ENCODE measurements at regions not wholly inside any gene's neighbourhood (a gene's known extent, or its start where the extent isn't known, plus 50 kb on each side); places are given as distances from the start of the nearest gene placed in this dataset.
A peak's percentile ranks its signal among the peaks of the same experiment; 100 is the strongest.

DNA sequence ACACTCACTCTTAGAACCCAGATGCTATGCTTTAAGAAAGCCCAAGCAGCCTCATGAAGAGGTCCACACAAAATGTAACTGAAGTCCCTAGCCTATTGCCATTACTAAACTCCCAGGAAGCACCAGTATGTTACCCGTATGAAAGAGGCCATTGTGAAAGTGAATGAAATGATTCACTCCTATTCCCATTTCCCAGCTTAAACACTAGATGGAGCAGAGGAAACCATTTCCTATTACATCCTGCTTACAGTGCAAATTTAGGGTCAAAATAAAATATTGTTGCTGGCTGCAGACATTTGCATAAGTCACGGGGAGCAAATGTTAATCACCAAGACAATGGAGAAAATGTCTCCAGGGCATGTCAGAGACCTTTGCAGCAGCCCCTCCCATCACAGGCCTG, 989.7 kb upstream of the CRIM1 start:
- Histone ChIP-seq H3K36me3 (no peaks in the 10 kb centered on the region), H3K4me3 (no peak overlapping the region), H3K9me3 (no peaks in the 10 kb centered on the region), H3K4me1 (peaks cover 0 to 13% (median 0%) of the 10 kb centered on the region in 3 donors), H3K27ac (no peak overlapping the region), H3K27me3 (no peaks in the 10 kb centered on the region)
- WGBS, 2 donors (ENCODE audit: low coverage in 1 of 2): 21 to 44% methylated on average over 1 to 2 of the region's 2 CpGs
- TF ChIP-seq POLR2AphosphoS5 (IDR thresholded peaks at IDR 0.05): no peak
- TF ChIP-seq, protein P1, sequence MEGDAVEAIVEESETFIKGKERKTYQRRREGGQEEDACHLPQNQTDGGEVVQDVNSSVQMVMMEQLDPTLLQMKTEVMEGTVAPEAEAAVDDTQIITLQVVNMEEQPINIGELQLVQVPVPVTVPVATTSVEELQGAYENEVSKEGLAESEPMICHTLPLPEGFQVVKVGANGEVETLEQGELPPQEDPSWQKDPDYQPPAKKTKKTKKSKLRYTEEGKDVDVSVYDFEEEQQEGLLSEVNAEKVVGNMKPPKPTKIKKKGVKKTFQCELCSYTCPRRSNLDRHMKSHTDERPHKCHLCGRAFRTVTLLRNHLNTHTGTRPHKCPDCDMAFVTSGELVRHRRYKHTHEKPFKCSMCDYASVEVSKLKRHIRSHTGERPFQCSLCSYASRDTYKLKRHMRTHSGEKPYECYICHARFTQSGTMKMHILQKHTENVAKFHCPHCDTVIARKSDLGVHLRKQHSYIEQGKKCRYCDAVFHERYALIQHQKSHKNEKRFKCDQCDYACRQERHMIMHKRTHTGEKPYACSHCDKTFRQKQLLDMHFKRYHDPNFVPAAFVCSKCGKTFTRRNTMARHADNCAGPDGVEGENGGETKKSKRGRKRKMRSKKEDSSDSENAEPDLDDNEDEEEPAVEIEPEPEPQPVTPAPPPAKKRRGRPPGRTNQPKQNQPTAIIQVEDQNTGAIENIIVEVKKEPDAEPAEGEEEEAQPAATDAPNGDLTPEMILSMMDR (IDR thresholded peaks at IDR 0.05): no peak
- no peak for TF ChIP-seq POLR2A (IDR thresholded peaks at IDR 0.05)
- no peak for TF ChIP-seq EP300 (IDR thresholded peaks at IDR 0.05)
- ATAC-seq: no peak

DNA sequence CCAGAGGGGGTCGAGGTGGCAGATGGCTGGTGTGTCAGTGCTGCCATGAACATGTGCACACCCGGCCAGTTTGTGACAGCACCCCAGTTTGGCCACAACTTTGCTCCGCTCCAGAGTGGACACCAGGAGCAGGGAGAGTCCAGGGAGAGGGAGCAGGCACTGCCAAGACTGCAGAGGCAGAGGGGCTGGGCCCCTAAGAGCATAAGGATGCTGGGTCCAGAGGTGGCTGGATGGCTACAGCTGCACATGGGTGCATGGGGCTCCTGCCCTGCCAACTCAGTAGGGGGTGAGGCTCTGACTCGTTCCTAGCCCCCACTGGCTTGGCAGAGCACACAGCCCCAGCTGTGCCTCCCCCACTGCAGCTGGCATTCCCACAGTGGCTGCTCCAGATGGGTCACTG, 999.2 kb upstream of the CRIM1 start:
- Histone ChIP-seq H3K4me1 (no peaks in the 10 kb centered on the region), H3K36me3 (no peaks in the 10 kb centered on the region), H3K9me3 (no peaks in the 10 kb centered on the region), H3K27ac (no peak overlapping the region), H3K4me3 (no peak overlapping the region), H3K27me3 (no peaks in the 10 kb centered on the region)
- ATAC-seq: no peak
- TF ChIP-seq POLR2A (IDR thresholded peaks at IDR 0.05) (no peak), POLR2AphosphoS5 (IDR thresholded peaks at IDR 0.05) (no peak), EP300 (IDR thresholded peaks at IDR 0.05) (no peak)
- TF ChIP-seq, protein P1 (IDR thresholded peaks at IDR 0.05): no peak
- 60% methylated on average over 1 of the region's 4 CpGs; no CpG with 5 or more reads in 1 of the 2 donors for WGBS, 2 donors (ENCODE audit: low coverage in 1 of 2)

DNA sequence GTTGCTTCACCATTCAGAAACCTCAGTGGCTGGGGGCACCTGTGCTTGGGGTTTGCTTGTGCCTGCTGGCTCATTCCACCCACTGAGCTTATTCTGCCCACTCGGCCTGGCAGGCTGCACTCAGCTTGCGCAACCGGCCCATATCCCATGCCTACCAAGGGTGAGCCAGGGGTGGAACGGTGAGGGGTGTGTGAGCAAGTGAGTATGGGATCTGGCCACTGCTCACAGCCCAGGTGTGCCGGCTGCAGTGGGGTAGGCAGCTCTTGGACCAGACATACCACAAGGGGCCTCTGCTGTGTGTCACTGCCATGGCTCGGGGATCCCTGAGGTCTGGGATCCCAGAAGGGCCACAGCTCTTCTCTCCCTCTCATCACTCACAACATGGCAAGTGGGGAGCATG, 1000.5 kb upstream of the CRIM1 start:
- 89% methylated on average over 3 of the region's 6 CpGs; no CpG with 5 or more reads in 1 of the 2 donors for WGBS, 2 donors (ENCODE audit: low coverage in 1 of 2)
- ATAC-seq: no peak
- H3K36me3 ChIP-seq: no peaks in the 10 kb centered on the region
- TF ChIP-seq, protein P1 (IDR thresholded peaks at IDR 0.05): no peak
- no peak for TF ChIP-seq EP300 (IDR thresholded peaks at IDR 0.05)
- TF ChIP-seq POLR2AphosphoS5 (IDR thresholded peaks at IDR 0.05): no peak
- H3K4me1 ChIP-seq: no peaks in the 10 kb centered on the region
- no peaks in the 10 kb centered on the region for H3K27me3 ChIP-seq
- H3K9me3 ChIP-seq: no peaks in the 10 kb centered on the region
- no peak overlapping the region for H3K4me3 ChIP-seq
- no peak overlapping the region for H3K27ac ChIP-seq

DNA sequence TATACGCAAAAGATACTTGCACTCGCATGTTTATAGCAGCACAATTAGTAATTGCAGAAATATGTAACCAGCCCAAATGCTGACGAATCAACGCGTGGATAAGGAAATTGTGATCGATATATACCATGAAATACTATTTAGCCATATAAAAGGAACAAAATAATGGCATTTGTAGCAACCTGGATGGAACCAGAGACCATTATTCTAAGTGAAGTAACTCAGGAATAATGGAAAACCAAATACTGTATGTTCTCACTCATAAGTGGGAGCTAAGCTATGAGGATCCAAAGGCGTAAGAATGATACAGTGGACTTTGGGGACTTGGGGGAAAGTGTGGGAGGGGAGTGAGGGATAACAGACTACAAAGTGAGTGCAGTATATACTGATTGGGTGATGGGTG, 1008.0 kb upstream of the CRIM1 start:
- H3K27me3 ChIP-seq: no peaks in the 10 kb centered on the region
- no peaks in the 10 kb centered on the region for H3K4me1 ChIP-seq
- no peaks in the 10 kb centered on the region for H3K9me3 ChIP-seq
- WGBS, 2 donors (ENCODE audit: low coverage in 1 of 2): 80 to 83% methylated on average over 6 to 7 of the region's 7 CpGs
- TF ChIP-seq, protein P1 (IDR thresholded peaks at IDR 0.05): no peak
- no peak for TF ChIP-seq POLR2AphosphoS5 (IDR thresholded peaks at IDR 0.05)
- no peak overlapping the region for H3K27ac ChIP-seq
- no peak for ATAC-seq
- no peak overlapping the region for H3K4me3 ChIP-seq
- no peaks in the 10 kb centered on the region for H3K36me3 ChIP-seq

DNA sequence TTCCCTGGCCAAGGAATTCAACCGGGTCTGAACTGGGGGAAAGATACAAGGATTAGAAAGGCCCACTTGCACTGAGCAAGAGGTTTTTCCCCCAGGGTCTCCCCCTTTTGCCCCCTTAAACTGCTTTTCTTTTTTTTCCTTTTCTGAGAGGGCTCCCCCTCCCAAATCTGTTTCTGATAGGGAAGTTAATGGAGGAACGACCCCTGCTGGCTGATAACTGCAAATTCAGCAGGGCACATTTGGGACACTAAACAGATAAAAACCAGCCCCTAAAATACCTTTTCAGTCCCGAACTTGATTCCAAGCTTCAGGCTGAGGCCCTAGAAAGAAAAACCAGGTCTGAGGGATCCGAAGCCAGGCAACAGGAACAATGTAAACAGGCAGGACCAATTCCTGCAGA, 1012.4 kb upstream of the CRIM1 start:
- no peaks in the 10 kb centered on the region for H3K4me1 ChIP-seq
- H3K9me3 ChIP-seq: no peaks in the 10 kb centered on the region
- 64% methylated on average over 2 of the region's 4 CpGs; no CpG with 5 or more reads in 1 of the 2 donors for WGBS, 2 donors (ENCODE audit: low coverage in 1 of 2)
- no peaks in the 10 kb centered on the region for H3K36me3 ChIP-seq
- H3K27ac ChIP-seq: no peak overlapping the region
- no peaks in the 10 kb centered on the region for H3K27me3 ChIP-seq
- TF ChIP-seq POLR2AphosphoS5 (IDR thresholded peaks at IDR 0.05): no peak
- no peak for TF ChIP-seq POLR2A (IDR thresholded peaks at IDR 0.05)
- no peak for TF ChIP-seq EP300 (IDR thresholded peaks at IDR 0.05)
- TF ChIP-seq, protein P1 (IDR thresholded peaks at IDR 0.05): peak in 1 of 4 experiments; percentile 9
- ATAC-seq: no peak
- H3K4me3 ChIP-seq: no peak overlapping the region
